OCI-LY3 (cell line): ENCODE measurements at regions not wholly inside any gene's neighbourhood (a gene's known extent, or its start where the extent isn't known, plus 50 kb on each side); places are given as distances from the start of the nearest gene placed in this dataset.

Experiments used
- H2AFZ ChIP-seq: fragments of 200-600, 300-600 bp; shearing (Covaris generic); 2 replicates; pipeline ENCODE4 v1.6.0; 2014; ENCODE audit warnings: antibody characterized with exemption, low read depth, low read length
- H3K27ac ChIP-seq: fragments of 200-600, 300-600 bp; sonication (generic); 2 replicates; pipeline ENCODE4 v1.5.1; 2014; ENCODE audit warnings: mild to moderate bottlenecking, low read length, moderate library complexity, mixed read lengths
- H3K27me3 ChIP-seq: fragments of 200-600, 300-600 bp; sonication (generic); 2 replicates; pipeline ENCODE4 v1.6.1; 2014; ENCODE audit warnings: low read depth, low read length, mixed read lengths
- H3K36me3 ChIP-seq: fragments of 200-600, 300-600 bp; sonication (generic); replicated peaks from 2 replicates; pipeline ENCODE3; 2014; ENCODE audit warnings: low read depth, low read length, mixed read lengths
- H3K4me1 ChIP-seq: fragments of 300-600, 200-600 bp; sonication (generic); 2 replicates; pipeline ENCODE4 v1.6.1; 2014; ENCODE audit warnings: low read length, mixed read lengths
- H3K4me2 ChIP-seq: fragments of 200-600, 300-600 bp; sonication (generic); 2 replicates; pipeline ENCODE4 v1.6.1; 2014; ENCODE audit warnings: low read length, mixed read lengths
- H3K4me3 ChIP-seq: fragments of 300-600, 200-600 bp; sonication (generic); 2 replicates; pipeline ENCODE4 v1.5.1; 2014; ENCODE audit warnings: antibody characterized with exemption, mild to moderate bottlenecking, low read length, moderate library complexity
- H3K79me2 ChIP-seq: fragments of 300-600, 200-600 bp; shearing (Covaris generic); 2 replicates; pipeline ENCODE4 v1.6.1; 2014; ENCODE audit warnings: mild to moderate bottlenecking, low read length, mixed read lengths
- H3K9ac ChIP-seq: fragments of 300-600, 200-600 bp; shearing (Covaris generic); 2 replicates; pipeline ENCODE4 v1.6.0; 2014; ENCODE audit warnings: mild to moderate bottlenecking, low read length, moderate library complexity
- H3K9me3 ChIP-seq: fragments of 200-600, 300-600 bp; shearing (Covaris generic); 2 replicates; pipeline ENCODE4 v1.6.1; 2014; ENCODE audit warnings: low read length, mixed read lengths; ENCODE audit not compliant: insufficient read depth
- H4K20me1 ChIP-seq: fragments of 200-600, 300-600 bp; sonication (generic); 2 replicates; pipeline ENCODE4 v1.6.1; 2016; ENCODE audit warnings: low read length, mixed read lengths; ENCODE audit not compliant: insufficient read depth
- CTCF ChIP-seq: fragments of 200-600, 300-600 bp; sonication (generic); IDR thresholded peaks from 2 replicates; pipeline ENCODE4 v1.5.1; 2014; ENCODE audit warnings: antibody characterized with exemption, low read length, low read depth
- EZH2phosphoT487 ChIP-seq: fragments of 200-600 bp; shearing (Covaris generic); IDR thresholded peaks from 2 replicates; pipeline ENCODE4 v1.6.1; 2018; ENCODE audit warnings: antibody characterized with exemption, mixed run types, low read depth

GRCh38 chr10:78433076-78433595 lies 399.5 kb downstream of the RPS24 start:
- H3K9ac ChIP-seq, result no peak overlapping the region
- no peak overlapping the region for H3K4me3 ChIP-seq
- TF ChIP-seq EZH2phosphoT487 (no peak), CTCF (no peak)
- no peak overlapping the region for H2AFZ ChIP-seq
- no peaks in the 10 kb centered on the region for H3K79me2 ChIP-seq
- peaks cover 32% of the 10 kb centered on the region for H3K27me3 ChIP-seq
- no peaks in the 10 kb centered on the region for H3K4me1 ChIP-seq
- no peaks in the 10 kb centered on the region for H3K9me3 ChIP-seq
- H4K20me1 ChIP-seq, result no peaks in the 10 kb centered on the region
- H3K27ac ChIP-seq, result no peak overlapping the region
- H3K4me2 ChIP-seq, result no peak overlapping the region
- no peaks in the 10 kb centered on the region for H3K36me3 ChIP-seq

GRCh38 chr10:78433766-78434535 lies 400.3 kb downstream of the RPS24 start:
- Histone ChIP-seq H3K4me2 (no peak overlapping the region), H2AFZ (no peak overlapping the region), H3K4me3 (no peak overlapping the region), H3K4me1 (no peaks in the 10 kb centered on the region), H3K9me3 (no peaks in the 10 kb centered on the region), H3K79me2 (no peaks in the 10 kb centered on the region), H3K36me3 (no peaks in the 10 kb centered on the region), H3K27me3 (peaks cover 26% of the 10 kb centered on the region), H3K27ac (no peak overlapping the region), H3K9ac (no peak overlapping the region), H4K20me1 (no peaks in the 10 kb centered on the region)
- TF ChIP-seq CTCF (no peak), EZH2phosphoT487 (no peak)

- Histone ChIP-seq H3K4me3 (no peak overlapping the region), H3K27me3 (peaks cover 18% of the 10 kb centered on the region; the same call in 1 of the 2 replicates), H3K36me3 (no peaks in the 10 kb centered on the region), H2AFZ (no peak overlapping the region), H3K27ac (no peak overlapping the region), H3K9me3 (no peaks in the 10 kb centered on the region), H4K20me1 (no peaks in the 10 kb centered on the region), H3K9ac (no peak overlapping the region), H3K4me1 (no peaks in the 10 kb centered on the region), H3K4me2 (no peak overlapping the region), H3K79me2 (no peaks in the 10 kb centered on the region)
- TF ChIP-seq EZH2phosphoT487 (no peak), CTCF (no peak)
Measured at GRCh38 chr10:78434886-78435285, 401.2 kb downstream of the RPS24 start.

GRCh38 chr10:78435484-78436221 lies 402.0 kb downstream of the RPS24 start:
- Histone ChIP-seq H3K36me3 (no peaks in the 10 kb centered on the region), H3K27me3 (peaks cover 11% of the 10 kb centered on the region; the same call in 1 of the 2 replicates), H3K79me2 (no peaks in the 10 kb centered on the region), H4K20me1 (no peaks in the 10 kb centered on the region), H3K9me3 (no peaks in the 10 kb centered on the region), H2AFZ (no peak overlapping the region), H3K27ac (no peak overlapping the region), H3K4me3 (no peak overlapping the region), H3K9ac (no peak overlapping the region), H3K4me1 (no peaks in the 10 kb centered on the region), H3K4me2 (no peak overlapping the region)
- TF ChIP-seq CTCF (no peak), EZH2phosphoT487 (no peak)
